Brain microvascular endothelial cell (primary cell): ENCODE measurements at regions not wholly inside any gene's neighbourhood (a gene's known extent, or its start where the extent isn't known, plus 50 kb on each side); places are given as distances from the start of the nearest gene placed in this dataset.

ENCODE experiments used
- DNase-seq: peaks from one replicate; pipeline ENCODE4 v3.0.0-alpha.2; 2020
- H3K27ac ChIP-seq: fragments of 250-450 bp; sonication (Bioruptor Pico); 2 replicates; pipeline ENCODE4 v1.5.1; 2020; ENCODE audit warnings: mild to moderate bottlenecking, moderate library complexity
- H3K27me3 ChIP-seq: fragments of 250-450 bp; sonication (Bioruptor Pico); replicated peaks from 2 replicates; pipeline ENCODE4 v1.5.1; 2020; ENCODE audit warnings: mild to moderate bottlenecking
- H3K36me3 ChIP-seq: fragments of 250-450 bp; sonication (Bioruptor Pico); replicated peaks from 2 replicates; pipeline ENCODE4 v1.5.1; 2020; ENCODE audit warnings: mild to moderate bottlenecking
- H3K4me3 ChIP-seq: 2 replicates; pipeline ENCODE4 v1.5.1; 2011; ENCODE audit warnings: low read depth, mild to moderate bottlenecking, control low read depth, low read length, moderate library complexity
- CTCF ChIP-seq: IDR thresholded peaks from 2 replicates; pipeline ENCODE4 v1.5.1; 2011; ENCODE audit warnings: low read depth, mild to moderate bottlenecking, moderate library complexity, low read length, control low read depth, inconsistent platforms; ENCODE audit errors: missing control alignments
- in situ Hi-C: cut with HindIII; loops from 2 replicates; pipeline ENCODE4 v1.10.0; 2017; ENCODE audit warnings: low sequenced_read_pairs, low pct_ligation_motif_present

GRCh38 chr1:115168026-115168425 is 78.7 kb upstream of the TSPAN2 start:
- no peaks in the 10 kb centered on the region for H3K36me3 ChIP-seq
- peak overlapping the region; percentile 88 for H3K27ac ChIP-seq
- in situ Hi-C loops: no loop called here
- no peak for DNase-seq
- H3K4me3 ChIP-seq: no peak overlapping the region
- no peak for TF ChIP-seq CTCF
- H3K27me3 ChIP-seq: no peaks in the 10 kb centered on the region

GRCh38 chr1:115166531-115167091 is 77.3 kb upstream of the TSPAN2 start:
- H3K4me3 ChIP-seq: no peak overlapping the region
- H3K27me3 ChIP-seq: no peaks in the 10 kb centered on the region
- peak; percentile 20 for TF ChIP-seq CTCF
- peak; percentile 78 for DNase-seq
- peak overlapping the region; percentile 88 for H3K27ac ChIP-seq
- in situ Hi-C loops: no loop called here
- no peaks in the 10 kb centered on the region for H3K36me3 ChIP-seq

- Histone ChIP-seq H3K36me3 (no peaks in the 10 kb centered on the region), H3K27me3 (no peaks in the 10 kb centered on the region), H3K4me3 (no peak overlapping the region), H3K27ac (no peak overlapping the region)
- no peak for DNase-seq
- in situ Hi-C loops: no loop called here
- no peak for TF ChIP-seq CTCF
Measured at GRCh38 chr1:115165776-115166175, 76.5 kb upstream of the TSPAN2 start.

GRCh38 chr1:115164940-115165705 is 75.8 kb upstream of the TSPAN2 start:
- no peaks in the 10 kb centered on the region for H3K27me3 ChIP-seq
- TF ChIP-seq CTCF: no peak
- in situ Hi-C loops: no loop called here
- H3K36me3 ChIP-seq: no peaks in the 10 kb centered on the region
- no peak overlapping the region for H3K4me3 ChIP-seq
- DNase-seq: no peak
- no peak overlapping the region for H3K27ac ChIP-seq

GRCh38 chr1:115164484-115164883 is 75.2 kb upstream of the TSPAN2 start:
- H3K4me3 ChIP-seq: no peak overlapping the region
- in situ Hi-C loops: no loop called here
- TF ChIP-seq CTCF: no peak

More at GRCh38 chr1:115164484-115164883, 75.2 kb upstream of the TSPAN2 start:
- DNase-seq: no peak
- Histone ChIP-seq H3K36me3 (no peaks in the 10 kb centered on the region), H3K27me3 (no peaks in the 10 kb centered on the region), H3K27ac (no peak overlapping the region)
